Stimulated activated CD8-positive, alpha-beta memory T cell treated with anti-CD3 and anti-CD28 coated beads, Interleukin-4, amount 100 ng/mL, for 48 hours (primary cell): ENCODE measurements at regions not wholly inside any gene's neighbourhood (a gene's known extent, or its start where the extent isn't known, plus 50 kb on each side); places are given as distances from the start of the nearest gene placed in this dataset.

ENCODE experiments used
- DNase-seq: peaks from one replicate; pipeline ENCODE4 v3.0.0-alpha.2; 2020

DNA sequence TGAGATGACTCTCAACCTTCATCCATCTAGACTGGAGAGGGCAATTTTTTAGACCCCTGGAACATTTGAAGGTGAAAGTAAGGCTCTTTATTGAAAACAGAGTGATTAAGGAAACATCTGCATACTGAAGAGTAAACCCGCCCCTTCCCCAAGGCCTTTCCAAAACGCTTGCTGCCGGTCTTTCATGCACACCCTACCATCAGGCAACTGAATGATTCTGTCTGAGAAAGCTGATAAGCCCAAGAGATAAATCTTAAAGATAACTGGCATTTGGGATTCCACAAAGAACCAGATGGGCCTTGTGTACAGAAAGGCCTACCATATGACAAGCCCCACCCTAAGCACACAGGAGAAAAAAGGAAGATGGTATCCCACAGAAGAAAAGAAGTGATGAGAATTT, 54.4 kb upstream of the PIK3R1 start:
- DNase-seq: no peak

GRCh38 chr5:68159224-68159951, 56.2 kb upstream of the PIK3R1 start:
- DNase-seq: no peak

DNA sequence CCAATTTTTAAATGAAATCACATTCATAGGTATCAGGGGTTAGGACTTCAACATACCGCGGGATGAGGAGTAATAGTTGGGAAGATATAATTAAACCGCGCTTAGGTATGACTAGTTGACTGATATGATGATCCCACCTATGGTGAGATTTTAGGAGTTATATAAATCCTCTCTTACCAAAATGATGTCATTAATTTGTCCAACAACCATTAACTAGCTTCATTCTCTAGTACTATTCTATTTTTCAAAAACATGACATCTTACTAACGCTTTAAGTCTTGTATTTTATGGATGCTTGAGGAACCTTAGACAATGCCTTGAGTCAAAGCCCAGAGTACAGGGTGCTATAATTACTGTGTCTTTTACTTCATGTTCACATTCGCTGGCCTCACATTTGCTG, 59.6 kb upstream of the PIK3R1 start:
- DNase-seq: no peak

- DNase-seq: no peak
Observed at GRCh38 chr5:68154119-68154857, 61.3 kb upstream of the PIK3R1 start.

DNA sequence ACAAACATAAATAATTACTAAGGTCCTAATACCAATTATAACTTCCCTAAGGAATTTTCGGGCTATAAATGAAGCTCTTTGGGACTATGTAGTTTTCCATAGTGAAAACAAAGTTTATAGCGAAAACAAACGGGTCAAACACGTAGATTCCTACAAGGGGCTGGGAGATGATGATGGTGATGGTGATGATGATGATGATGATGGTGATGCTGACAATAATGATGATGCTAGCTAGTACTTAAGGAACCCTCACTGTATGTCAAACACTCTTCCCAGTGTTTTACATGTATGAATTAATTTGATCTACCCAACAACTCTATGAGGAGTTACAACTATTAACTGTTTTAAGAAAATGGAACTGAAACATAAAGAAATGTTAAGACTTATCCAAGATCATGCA, 63.7 kb upstream of the PIK3R1 start:
- no peak for DNase-seq

DNA sequence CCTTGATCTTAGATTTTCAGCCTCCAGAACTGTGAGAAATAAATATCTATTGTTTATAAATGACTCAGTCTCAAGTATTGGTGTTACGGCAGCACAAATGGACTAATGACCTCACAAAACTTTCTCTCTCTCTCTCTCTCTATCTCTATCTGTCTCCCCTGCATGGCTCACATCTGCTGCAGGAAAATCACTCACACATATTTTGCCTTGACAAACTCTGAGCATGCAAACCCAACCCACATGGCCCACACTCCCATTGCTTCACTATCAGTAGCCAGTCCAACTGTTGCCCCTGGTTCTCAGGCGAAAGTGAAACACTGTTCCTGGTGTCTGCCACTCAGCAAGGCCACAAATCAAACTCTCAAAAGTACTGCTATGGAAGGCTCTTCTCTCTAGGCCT, 66.4 kb upstream of the PIK3R1 start:
- no peak for DNase-seq

DNA sequence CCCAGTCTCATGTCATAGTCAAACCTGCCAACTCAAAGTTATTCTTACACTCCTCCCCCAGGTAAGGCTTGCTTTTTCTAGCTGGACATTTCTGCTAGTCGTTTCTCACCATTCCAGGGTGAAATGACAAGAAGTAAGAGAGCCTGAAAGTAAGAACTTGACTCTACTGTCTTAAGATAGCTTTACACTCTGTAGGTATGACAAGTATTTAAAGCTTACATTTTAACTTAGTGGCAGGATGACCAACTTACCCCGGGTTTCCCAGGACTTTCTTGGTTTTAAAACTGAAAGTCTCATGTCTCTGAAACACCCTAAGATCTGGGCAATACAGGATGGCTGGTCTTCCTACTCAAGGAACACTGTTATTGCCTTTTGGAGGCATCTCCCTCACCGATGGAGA, 67.5 kb upstream of the PIK3R1 start:
- no peak for DNase-seq

GRCh38 chr5:68147659-68148058, 67.9 kb upstream of the PIK3R1 start:
- DNase-seq: no peak

DNA sequence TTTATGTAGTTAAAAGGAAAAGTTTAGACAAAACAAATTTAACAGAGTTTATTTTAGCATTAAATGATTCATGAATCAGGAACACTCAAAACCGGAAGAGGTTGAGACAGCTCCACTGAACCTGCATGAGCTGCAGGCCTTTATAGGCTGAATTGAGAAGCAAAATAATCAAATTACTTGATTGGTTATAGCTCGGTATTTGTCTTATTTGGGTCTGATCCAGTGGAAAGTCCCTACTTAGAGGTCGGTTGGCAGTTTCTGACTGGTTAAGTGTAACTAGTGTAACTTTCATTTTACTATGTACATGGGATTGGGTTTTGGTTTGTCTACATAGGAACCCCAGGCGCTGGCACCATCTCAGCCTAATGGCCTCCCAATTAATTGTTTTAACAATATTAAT, 74.1 kb upstream of the PIK3R1 start:
- DNase-seq: no peak

DNA sequence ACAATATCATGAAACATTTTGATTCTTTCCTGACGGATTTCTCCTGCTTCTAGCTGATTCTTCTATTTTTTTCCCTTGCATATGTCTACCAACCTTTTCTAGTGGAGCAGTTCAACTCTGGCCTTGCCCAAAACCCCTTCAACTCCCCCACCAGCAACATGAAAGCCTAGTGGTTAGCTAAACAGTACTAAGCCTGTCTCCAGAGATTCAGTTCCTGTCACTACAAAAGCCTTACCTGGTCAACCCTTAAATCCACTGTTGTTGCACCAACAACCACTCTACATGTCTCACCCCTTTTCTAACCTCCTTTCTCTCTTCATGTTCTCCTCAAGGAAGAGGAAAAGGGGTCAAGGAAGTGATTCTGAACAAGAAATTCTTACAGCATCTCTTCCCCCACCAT, 74.8 kb upstream of the PIK3R1 start:
- DNase-seq: no peak

DNA sequence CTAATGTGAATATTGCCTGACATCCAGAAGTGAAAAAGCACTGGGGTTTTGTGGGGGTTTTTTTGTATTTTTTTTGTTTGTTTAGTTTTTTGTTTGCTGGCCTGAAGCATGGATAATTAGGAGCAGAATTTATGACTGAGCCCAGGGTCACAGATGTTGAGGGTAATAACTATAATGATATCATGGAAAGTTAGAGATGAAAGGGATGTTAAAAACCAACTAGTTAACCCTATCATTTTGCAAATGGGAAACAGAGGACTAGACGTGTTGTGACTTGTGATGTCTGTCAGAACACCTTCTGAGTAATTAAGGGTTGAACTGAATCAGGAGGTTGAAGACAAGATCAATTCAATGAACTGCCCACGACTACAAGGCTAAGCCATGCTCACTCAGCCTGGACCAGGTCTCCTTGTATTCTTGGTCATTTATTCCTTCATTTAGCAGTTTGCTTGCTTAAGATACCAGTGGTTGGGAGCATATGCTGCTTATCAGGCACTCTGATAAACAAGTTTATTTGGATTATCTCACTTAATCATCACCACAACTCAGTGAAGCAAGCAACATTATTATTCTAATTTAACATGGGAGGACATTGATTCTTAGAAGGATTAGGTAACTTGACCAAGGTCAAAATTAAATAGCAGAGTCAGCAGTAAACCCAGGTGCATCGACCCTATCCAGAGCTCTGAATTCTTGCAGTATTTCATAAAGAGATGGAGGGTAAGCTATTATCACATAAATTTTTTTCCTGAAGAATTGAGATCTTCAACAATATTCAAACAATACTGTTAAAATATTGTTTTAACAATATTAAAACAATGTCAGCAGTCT, 75.7 kb upstream of the PIK3R1 start:
- DNase-seq: no peak

DNA sequence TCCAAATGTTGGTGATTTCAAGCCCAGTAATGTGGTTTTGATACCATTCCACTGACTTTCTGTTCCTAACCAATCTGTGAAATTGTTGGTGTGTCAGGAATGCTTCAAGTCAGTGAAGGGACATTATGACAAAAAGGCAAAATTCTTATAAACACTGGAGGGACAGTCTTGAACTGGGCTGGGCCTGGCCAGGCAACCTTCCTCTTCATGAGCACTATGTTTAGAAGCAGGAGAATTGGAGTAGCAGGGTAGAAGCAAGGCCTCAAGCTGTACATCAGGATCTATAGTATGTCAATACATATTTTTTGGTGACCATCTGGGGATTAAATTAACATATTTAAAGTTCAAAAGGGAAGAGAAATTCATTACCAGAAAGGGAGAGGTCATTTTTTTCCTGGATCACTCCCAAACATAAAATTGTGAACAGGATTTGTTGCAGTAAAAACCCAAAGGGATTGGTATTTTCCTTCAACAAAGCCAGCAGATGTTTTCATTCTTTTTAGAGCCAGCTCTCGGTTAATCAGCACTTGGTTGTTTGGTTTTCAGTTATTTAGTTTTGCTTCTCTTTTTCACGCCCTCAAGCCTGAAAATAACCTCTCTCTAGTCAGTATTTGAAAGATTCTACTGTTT, 77.9 kb upstream of the PIK3R1 start:
- no peak for DNase-seq

- no peak for DNase-seq
Observed at GRCh38 chr5:68134669-68135313, 80.8 kb upstream of the PIK3R1 start.

DNA sequence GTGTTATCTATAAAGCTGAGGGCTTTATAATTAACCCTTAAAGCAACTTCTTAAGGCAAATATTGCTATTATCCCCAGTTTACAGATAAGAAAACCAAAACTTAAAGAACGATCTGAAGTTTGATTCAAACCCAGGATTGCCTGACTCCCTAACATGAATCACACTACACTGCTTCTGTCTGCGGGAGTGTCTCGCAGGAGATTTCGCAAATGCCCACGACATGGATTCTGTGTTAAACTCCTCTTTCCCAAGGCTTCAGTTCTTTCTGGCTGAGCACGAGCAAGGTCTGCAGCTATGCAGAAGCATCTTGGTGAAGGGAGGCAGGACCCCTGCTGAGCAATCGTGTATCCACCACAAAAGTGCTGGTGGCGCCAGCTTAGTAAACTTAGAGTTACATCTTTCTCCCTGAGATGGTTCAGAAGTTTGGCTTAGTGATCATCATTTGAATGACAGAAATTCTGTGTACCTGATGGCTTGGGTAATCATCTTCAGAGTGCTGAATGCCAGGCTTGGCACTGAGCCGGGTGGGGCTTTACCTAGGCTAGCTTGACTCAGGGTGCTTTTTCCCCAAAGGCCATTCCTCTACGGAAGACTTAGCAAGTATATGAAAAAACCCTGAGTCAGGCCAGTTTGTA, 81.4 kb upstream of the PIK3R1 start:
- no peak for DNase-seq

DNA sequence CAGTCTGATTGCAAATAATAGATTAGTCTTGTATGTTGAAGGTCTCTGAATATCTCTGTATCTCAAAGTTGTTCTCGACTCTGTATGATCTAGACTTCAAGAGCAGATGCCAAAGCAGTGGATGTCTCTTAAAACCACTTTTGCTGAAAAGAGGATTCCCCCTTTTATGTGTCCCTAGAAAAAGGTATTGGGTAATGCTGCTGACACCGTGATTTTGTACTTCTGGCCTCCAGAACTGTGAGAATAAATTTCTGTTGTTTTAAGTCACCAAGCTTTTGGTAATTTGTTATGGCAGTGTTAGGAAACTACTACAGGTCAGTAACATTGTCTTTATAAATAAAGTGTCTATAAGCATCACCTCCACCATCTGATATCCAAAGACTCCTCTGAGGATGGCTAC, 85.3 kb upstream of the PIK3R1 start:
- no peak for DNase-seq

GRCh38 chr5:68129364-68129763, 86.2 kb upstream of the PIK3R1 start:
- no peak for DNase-seq

DNA sequence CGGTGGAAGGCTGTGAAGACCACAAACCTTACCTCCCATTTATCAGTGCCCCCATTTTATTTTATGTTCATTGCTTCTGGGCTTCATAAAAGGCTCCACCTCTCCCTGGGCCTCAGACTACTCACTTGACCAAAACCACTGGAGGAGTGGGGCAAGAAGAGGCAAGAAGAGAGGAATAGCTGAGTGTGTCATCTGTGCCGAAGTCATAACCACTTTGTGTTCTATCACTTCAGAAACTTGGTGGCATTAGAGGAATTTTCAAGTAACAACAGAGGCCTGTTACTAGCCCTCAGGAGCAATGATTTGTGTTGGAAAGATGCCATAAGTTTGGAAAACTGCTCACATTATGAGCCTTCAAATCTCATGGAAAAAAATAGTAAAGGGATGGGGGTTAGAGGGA, 88.7 kb upstream of the PIK3R1 start:
- no peak for DNase-seq

GRCh38 chr5:68122439-68123328, 92.9 kb upstream of the PIK3R1 start:
- no peak for DNase-seq

DNA sequence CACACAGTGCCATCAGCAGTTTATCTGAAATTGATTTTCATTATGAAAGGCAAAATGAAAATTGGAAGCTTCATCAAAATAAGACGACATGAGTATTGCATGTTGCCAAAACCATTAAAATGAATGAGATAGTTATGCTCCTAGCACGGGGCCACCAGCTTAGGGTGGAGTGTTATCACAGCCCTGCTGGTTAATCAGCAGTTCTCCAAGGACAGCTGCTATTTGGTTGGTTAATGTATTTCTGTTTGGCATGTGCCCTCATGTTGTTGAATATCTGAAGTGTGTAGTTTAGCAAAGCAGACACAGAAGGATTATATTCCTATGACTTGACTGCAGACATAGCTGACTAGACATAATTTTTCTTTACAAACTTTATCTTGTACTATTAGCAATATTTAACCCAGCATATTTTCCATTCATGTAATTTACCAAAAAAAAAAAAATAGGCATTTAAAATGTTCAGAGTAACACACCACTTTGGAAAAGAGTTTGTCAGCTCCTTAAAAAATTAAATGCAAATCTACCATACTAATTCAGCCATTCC, 98.6 kb upstream of the PIK3R1 start:
- DNase-seq: no peak

DNA sequence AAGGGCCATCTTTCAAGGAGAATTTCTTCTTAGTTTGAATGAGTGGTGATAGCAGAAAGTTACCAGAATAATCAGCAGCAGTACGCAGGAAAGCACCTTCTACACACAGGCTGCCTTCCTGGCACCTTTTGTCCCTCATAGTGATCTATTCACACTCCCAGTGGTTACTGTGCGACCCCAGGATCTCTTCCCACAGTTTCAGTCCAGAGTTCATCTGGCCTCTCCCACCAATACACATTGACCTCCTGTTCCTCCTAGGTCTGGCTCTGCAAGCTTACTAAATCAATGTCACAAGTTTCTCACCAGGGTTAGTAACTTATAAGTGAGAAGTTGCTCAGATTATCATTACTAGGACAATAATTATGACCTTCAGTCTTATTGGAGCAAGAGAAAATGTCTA, 99.1 kb upstream of the PIK3R1 start:
- DNase-seq: no peak

- DNase-seq: no peak
Observed at GRCh38 chr5:68115584-68115983, 100.0 kb upstream of the PIK3R1 start.
